Adipocyte (in vitro differentiated cells): ENCODE measurements at regions not wholly inside any gene's neighbourhood (a gene's known extent, or its start where the extent isn't known, plus 50 kb on each side); places are given as distances from the start of the nearest gene placed in this dataset.

Source experiments
- DNase-seq: peaks from one replicate; pipeline ENCODE4 v3.0.0-alpha.2; 2015; ENCODE audit warnings: low read depth
- H3K27me3 ChIP-seq: replicated peaks from 2 replicates; pipeline ENCODE4 v1.7.0; 2013; ENCODE audit warnings: mild to moderate bottlenecking, low read length, moderate library complexity; ENCODE audit not compliant: control insufficient read depth, insufficient read depth
- H3K36me3 ChIP-seq: 2 replicates; pipeline ENCODE4 v1.7.0; 2013; ENCODE audit warnings: low read length, mild to moderate bottlenecking, moderate library complexity; ENCODE audit not compliant: control insufficient read depth, insufficient read depth, severe bottlenecking
- H3K4me1 ChIP-seq: 2 replicates; pipeline ENCODE4 v1.7.0; 2013; ENCODE audit warnings: mild to moderate bottlenecking, low read length, moderate library complexity; ENCODE audit not compliant: control insufficient read depth, insufficient read depth
- H3K4me3 ChIP-seq: 2 replicates; pipeline ENCODE4 v1.7.0; 2013; ENCODE audit warnings: mild to moderate bottlenecking, low read length, moderate library complexity
- H3K9ac ChIP-seq: 2 replicates; pipeline ENCODE4 v1.7.0; 2013; ENCODE audit warnings: mild to moderate bottlenecking, low read length, moderate library complexity
- H3K9me3 ChIP-seq: 2 replicates; pipeline ENCODE4 v1.7.0; 2013; ENCODE audit warnings: mild to moderate bottlenecking, low read length, moderate library complexity; ENCODE audit not compliant: control insufficient read depth

GRCh38 chr7:97468493-97468892 is 263.4 kb upstream of the TAC1 start:
- H3K27me3 ChIP-seq = no peaks in the 10 kb centered on the region
- no peaks in the 10 kb centered on the region for H3K36me3 ChIP-seq
- no peak for DNase-seq
- no peak overlapping the region for H3K4me3 ChIP-seq
- no peak overlapping the region for H3K9ac ChIP-seq
- no peaks in the 10 kb centered on the region for H3K4me1 ChIP-seq
- no peaks in the 10 kb centered on the region for H3K9me3 ChIP-seq

GRCh38 chr7:97470726-97471125 is 261.2 kb upstream of the TAC1 start:
- DNase-seq = no peak
- Histone ChIP-seq H3K36me3 (no peaks in the 10 kb centered on the region), H3K4me1 (no peaks in the 10 kb centered on the region), H3K9me3 (no peaks in the 10 kb centered on the region), H3K9ac (no peak overlapping the region), H3K4me3 (no peak overlapping the region), H3K27me3 (no peaks in the 10 kb centered on the region)

DNA sequence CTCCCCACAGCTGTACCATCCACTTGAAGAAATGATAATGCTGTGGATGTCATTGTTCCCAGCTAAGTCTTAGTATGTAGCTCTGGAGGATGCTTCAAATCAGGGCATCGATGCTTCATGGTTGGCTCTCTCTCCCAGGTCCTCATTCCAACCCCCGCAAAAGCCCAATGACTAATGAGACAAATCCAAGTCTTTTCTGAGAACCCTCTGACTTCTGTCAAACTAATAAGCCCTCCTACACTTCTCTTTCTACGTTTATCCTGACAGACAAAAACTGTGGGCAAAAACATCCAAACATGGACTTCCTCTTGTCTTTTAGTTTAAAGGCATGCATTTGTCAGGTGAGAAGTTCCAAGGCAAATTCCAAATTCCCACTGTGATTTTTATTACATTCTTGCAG is 260.4 kb upstream of the TAC1 start:
- Histone ChIP-seq H3K9ac (no peak overlapping the region), H3K9me3 (no peaks in the 10 kb centered on the region), H3K36me3 (no peaks in the 10 kb centered on the region), H3K27me3 (no peaks in the 10 kb centered on the region), H3K4me3 (no peak overlapping the region), H3K4me1 (no peaks in the 10 kb centered on the region)
- DNase-seq = no peak

DNA sequence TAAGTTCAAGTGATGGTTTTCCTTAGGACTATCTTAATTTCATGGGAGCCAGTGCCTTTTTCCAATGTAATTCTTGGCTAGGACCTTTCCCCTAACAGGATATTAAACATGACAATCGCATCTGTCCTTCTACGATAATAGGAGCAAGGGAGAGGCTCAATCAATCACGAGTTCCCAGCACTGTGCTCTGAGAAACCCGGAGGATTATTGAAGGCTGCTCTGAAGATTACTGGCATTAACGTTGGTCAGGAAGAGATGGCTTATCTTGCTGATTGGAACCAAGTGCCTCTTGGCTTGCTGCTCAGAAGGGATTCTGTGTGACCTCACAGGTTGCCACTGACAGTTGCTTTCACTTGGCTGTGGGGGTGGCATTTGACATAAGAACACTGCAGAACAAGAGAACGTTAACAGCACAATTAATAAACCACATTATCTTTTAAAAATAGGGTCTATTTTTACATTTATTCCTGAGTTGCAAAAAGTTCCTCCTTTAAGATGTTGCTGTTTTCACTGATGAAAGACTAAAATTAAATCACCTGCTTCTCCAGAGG is 252.1 kb upstream of the TAC1 start:
- Histone ChIP-seq H3K36me3 (no peaks in the 10 kb centered on the region), H3K4me1 (no peaks in the 10 kb centered on the region), H3K4me3 (no peak overlapping the region), H3K9me3 (no peaks in the 10 kb centered on the region), H3K9ac (no peak overlapping the region), H3K27me3 (no peaks in the 10 kb centered on the region)
- no peak for DNase-seq

DNA sequence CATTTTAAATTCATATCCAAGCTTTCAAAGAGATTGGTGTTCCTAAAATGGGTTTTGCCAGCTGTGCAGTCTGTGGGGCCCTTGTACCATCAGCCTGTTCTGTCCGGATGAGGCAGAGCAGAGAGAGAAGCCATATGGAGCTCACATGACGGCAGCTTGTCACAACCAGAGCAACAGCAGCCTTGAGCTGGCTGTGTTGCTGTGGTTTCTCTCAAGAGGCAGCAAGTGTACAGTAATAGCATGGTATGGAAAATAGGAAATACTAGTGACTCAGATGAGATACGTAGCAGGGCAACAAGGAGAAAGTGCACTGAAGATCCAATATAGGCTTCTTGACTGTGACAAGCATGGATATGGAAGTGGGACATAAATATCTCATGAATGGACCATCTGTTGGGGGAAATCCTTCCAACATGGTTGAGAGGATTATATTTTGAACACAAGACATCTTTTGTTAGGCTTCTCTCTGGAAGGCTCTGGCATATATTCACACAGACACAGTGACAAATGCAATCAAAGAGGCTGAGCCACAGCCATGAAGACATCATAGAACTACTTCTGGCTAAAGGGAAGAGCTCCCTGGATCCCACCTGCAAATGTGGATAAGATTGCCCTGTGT is 251.0 kb upstream of the TAC1 start:
- Histone ChIP-seq H3K36me3 (no peaks in the 10 kb centered on the region), H3K4me1 (no peaks in the 10 kb centered on the region), H3K4me3 (no peak overlapping the region), H3K9me3 (no peaks in the 10 kb centered on the region), H3K27me3 (no peaks in the 10 kb centered on the region), H3K9ac (no peak overlapping the region)
- no peak for DNase-seq

- Histone ChIP-seq H3K9ac (no peak overlapping the region), H3K4me3 (no peak overlapping the region), H3K4me1 (no peaks in the 10 kb centered on the region), H3K27me3 (no peaks in the 10 kb centered on the region), H3K9me3 (no peaks in the 10 kb centered on the region), H3K36me3 (no peaks in the 10 kb centered on the region)
- DNase-seq = no peak
Observed at GRCh38 chr7:97495487-97495886, 236.4 kb upstream of the TAC1 start.

- Histone ChIP-seq H3K9ac (no peak overlapping the region), H3K36me3 (no peaks in the 10 kb centered on the region), H3K4me3 (no peak overlapping the region), H3K27me3 (no peaks in the 10 kb centered on the region), H3K9me3 (no peaks in the 10 kb centered on the region), H3K4me1 (no peaks in the 10 kb centered on the region)
- peak; percentile 17 for DNase-seq
Observed at GRCh38 chr7:97499204-97499603, 232.7 kb upstream of the TAC1 start.

GRCh38 chr7:97503367-97504094 is 228.4 kb upstream of the TAC1 start:
- Histone ChIP-seq H3K9me3 (no peaks in the 10 kb centered on the region), H3K27me3 (no peaks in the 10 kb centered on the region), H3K4me1 (no peaks in the 10 kb centered on the region), H3K9ac (no peak overlapping the region), H3K36me3 (no peaks in the 10 kb centered on the region), H3K4me3 (no peak overlapping the region)
- no peak for DNase-seq

DNA sequence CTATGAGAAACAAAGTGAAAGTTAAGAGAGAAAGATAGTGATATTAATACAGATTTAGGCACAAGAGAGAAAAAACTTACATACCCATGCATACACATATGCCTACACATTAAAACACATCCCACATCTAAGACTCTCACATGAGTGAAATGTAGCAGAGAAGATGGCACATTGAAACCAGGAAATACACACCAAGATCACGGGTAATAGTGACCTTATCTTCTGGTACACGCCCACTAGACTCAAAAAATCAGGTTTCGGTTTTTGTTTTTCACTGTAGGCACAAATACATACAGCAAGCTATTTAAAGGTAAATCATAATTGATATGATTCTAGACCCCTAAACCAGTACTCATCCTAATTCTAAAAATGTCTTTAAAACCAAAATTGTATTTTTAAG is 225.2 kb upstream of the TAC1 start:
- no peak overlapping the region for H3K4me3 ChIP-seq
- H3K4me1 ChIP-seq = no peaks in the 10 kb centered on the region
- H3K27me3 ChIP-seq = no peaks in the 10 kb centered on the region
- no peak for DNase-seq
- no peak overlapping the region for H3K9ac ChIP-seq
- H3K9me3 ChIP-seq = no peaks in the 10 kb centered on the region
- no peaks in the 10 kb centered on the region for H3K36me3 ChIP-seq

DNA sequence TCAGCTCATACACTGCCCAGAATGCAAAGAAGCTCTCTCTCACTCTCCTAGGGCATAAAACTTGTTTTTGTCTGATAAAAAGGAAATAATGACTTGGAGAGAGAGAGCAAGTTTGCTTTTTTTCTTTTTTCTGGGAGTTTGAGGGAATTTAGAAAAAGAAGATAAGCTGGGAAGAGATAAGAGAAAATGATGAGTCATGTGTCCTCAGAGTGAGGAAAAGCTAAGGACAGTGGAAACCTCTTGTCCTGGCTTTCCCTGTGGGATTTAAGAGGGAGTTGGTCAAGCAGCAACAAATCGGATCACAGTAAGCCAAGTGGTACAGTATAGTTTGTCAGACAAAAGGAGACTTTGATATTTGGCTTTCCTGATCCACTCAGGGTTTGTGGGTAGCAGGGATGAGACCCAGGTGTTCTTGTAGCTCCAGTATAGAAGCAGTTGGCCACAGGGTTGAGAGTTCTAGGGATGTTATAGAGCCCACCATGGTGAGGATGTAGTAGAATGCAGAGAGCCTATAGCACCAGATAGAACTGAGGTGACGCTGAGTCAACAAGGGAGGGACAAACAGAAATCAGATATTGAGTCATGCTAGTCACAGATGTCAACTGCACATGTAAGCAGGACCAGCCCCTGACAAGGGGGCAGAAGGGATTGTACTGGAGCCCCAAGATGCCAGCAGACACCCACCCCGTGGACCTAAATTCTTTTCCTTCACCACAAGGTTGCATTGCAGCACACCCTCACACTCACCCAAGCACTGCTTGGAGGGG is 219.3 kb upstream of the TAC1 start:
- H3K9me3 ChIP-seq = no peaks in the 10 kb centered on the region
- no peak overlapping the region for H3K4me3 ChIP-seq
- DNase-seq = no peak
- no peaks in the 10 kb centered on the region for H3K27me3 ChIP-seq
- H3K36me3 ChIP-seq = no peaks in the 10 kb centered on the region
- H3K9ac ChIP-seq = no peak overlapping the region
- no peaks in the 10 kb centered on the region for H3K4me1 ChIP-seq

- H3K9ac ChIP-seq = no peak overlapping the region
- no peak for DNase-seq
- H3K9me3 ChIP-seq = no peaks in the 10 kb centered on the region
- H3K36me3 ChIP-seq = no peaks in the 10 kb centered on the region
- H3K4me3 ChIP-seq = no peak overlapping the region
- no peaks in the 10 kb centered on the region for H3K4me1 ChIP-seq
- no peaks in the 10 kb centered on the region for H3K27me3 ChIP-seq
Observed at GRCh38 chr7:97513326-97513725, 218.6 kb upstream of the TAC1 start.
